MG63 (cell line): ENCODE measurements at regions not wholly inside any gene's neighbourhood (a gene's known extent, or its start where the extent isn't known, plus 50 kb on each side); places are given as distances from the start of the nearest gene placed in this dataset.

ENCODE experiments used
- DNase-seq: peaks from one replicate; pipeline ENCODE4 v3.0.0-alpha.2; 2020
- H3K27me3 ChIP-seq: fragments of 250-450 bp; sonication (Bioruptor Pico); 2 replicates; pipeline ENCODE4 v1.5.1; 2020; ENCODE audit warnings: mild to moderate bottlenecking, moderate library complexity
- H3K36me3 ChIP-seq: fragments of 250-450 bp; sonication (Bioruptor Pico); 2 replicates; pipeline ENCODE4 v1.5.1; 2020; ENCODE audit warnings: mild to moderate bottlenecking, moderate library complexity
- H3K4me3 ChIP-seq: fragments of 250-450 bp; sonication (Bioruptor Pico); 2 replicates; pipeline ENCODE4 v1.5.1; 2020; ENCODE audit warnings: mild to moderate bottlenecking, moderate library complexity
- H3K9me3 ChIP-seq: fragments of 250-450 bp; sonication (Bioruptor Pico); 2 replicates; pipeline ENCODE4 v1.5.1; 2020; ENCODE audit warnings: mild to moderate bottlenecking, moderate library complexity

DNA sequence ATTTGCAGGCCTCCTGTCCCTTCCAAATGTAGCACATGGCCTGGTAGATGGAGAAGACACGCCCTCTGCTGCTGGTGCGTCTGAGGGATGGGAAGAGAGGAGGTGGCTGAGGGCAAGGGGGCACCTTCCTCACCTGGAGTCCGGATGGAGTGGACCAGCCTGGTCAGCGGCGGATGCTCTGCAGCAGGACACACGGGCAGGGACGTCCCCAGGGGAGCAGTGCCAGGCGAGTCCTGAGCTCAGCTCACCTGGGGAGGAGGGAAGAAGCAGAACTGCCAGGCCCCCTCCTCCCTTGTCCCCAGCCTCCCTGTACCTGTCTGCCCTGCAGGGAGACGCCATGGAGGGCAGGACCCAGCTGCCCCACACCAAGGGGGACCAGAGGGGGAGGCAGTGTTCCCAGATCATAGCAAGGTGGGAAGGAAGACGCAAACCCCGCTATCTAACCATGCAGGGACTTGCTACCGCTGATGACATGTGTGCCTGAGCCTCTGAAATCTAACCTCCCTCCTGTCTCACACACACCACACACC lies 1495.9 kb downstream of the BRD1 start:
- H3K4me3 ChIP-seq, result no peak overlapping the region
- H3K27me3 ChIP-seq, result no peaks in the 10 kb centered on the region
- H3K36me3 ChIP-seq, result no peaks in the 10 kb centered on the region
- no peaks in the 10 kb centered on the region for H3K9me3 ChIP-seq
- no peak for DNase-seq

DNA sequence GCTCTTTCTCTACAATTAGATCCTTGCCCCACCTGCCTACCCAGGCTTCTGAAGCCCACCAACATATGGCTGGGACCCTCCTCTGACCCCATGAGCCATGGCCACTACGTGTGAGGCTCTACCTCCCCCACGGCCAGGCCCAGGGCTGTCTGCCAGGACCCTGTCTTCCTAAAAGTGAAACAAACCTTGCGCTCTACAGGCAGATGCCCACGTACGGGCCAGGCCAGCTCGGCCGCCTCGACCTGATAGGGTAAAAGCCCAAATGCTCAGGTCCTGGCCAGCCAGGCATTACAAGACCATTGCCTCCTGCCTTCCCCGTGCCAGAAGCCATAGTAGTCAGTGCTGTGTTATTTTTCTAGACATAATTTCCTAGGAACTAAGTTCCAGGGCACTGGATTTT lies 1496.4 kb downstream of the BRD1 start:
- no peak overlapping the region for H3K4me3 ChIP-seq
- no peaks in the 10 kb centered on the region for H3K36me3 ChIP-seq
- no peaks in the 10 kb centered on the region for H3K9me3 ChIP-seq
- H3K27me3 ChIP-seq, result no peaks in the 10 kb centered on the region
- no peak for DNase-seq

DNA sequence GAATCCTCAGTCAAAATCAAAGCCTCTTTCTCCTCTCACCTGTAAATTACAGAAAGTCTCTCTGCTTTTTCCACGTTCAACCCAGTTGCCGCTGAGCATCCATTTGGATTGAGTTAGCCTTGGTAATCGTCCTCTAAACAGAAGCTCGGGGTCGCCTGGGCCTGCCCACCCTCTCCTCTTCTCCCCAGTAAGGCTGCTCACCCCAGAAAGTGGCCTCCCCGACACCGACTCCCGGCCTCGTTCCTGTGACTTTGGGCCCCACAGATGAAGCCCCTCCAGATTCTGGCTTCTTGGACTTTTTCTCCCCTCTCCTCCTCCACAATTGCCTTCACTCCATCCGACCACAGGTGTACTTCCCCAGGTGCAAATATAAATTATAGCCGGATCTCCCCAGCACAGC lies 1500.0 kb downstream of the BRD1 start:
- H3K27me3 ChIP-seq, result no peaks in the 10 kb centered on the region
- H3K9me3 ChIP-seq, result no peaks in the 10 kb centered on the region
- DNase-seq, result no peak
- H3K4me3 ChIP-seq, result no peak overlapping the region
- H3K36me3 ChIP-seq, result no peaks in the 10 kb centered on the region

DNA sequence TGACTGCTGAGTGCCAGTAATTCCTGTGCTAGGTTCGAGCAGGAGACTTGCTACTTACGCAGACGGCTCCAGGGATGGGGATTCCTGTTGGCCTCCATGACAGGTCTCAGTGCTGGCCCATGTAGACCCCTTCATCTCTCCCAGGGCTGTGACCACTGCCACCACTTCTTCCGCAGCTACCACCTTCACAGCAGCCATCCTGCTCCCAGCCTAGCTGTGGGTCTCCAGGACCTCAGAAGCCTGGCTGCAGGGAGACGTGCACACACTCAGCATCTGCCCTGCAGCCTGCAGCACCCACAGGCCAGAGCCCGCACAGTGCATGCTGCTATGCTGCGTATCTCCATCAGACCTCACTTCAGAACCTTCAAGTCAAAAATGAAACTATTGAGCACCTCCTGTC lies 1503.9 kb downstream of the BRD1 start:
- no peak for DNase-seq
- H3K9me3 ChIP-seq, result no peaks in the 10 kb centered on the region
- no peaks in the 10 kb centered on the region for H3K36me3 ChIP-seq
- H3K4me3 ChIP-seq, result no peak overlapping the region
- no peaks in the 10 kb centered on the region for H3K27me3 ChIP-seq

DNA sequence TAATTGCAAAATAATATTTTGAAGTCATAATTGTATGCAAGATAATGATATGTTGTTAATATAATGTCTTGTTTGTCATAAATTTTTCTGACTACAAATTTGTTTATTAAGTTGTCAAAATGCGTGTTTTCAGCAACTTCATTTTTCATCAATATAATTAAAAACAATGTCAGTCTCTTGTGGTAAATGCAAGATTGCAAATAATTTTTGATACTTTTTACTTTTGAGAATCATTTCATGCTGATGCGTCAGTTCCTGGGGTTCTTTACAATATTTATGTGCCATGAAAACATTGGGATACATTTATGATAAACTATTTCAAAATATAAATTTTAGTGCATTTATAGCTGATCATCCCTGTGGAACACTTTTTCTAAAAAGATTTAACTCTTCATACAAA lies 1504.8 kb downstream of the BRD1 start:
- Histone ChIP-seq H3K9me3 (no peaks in the 10 kb centered on the region), H3K4me3 (no peak overlapping the region)

DNA sequence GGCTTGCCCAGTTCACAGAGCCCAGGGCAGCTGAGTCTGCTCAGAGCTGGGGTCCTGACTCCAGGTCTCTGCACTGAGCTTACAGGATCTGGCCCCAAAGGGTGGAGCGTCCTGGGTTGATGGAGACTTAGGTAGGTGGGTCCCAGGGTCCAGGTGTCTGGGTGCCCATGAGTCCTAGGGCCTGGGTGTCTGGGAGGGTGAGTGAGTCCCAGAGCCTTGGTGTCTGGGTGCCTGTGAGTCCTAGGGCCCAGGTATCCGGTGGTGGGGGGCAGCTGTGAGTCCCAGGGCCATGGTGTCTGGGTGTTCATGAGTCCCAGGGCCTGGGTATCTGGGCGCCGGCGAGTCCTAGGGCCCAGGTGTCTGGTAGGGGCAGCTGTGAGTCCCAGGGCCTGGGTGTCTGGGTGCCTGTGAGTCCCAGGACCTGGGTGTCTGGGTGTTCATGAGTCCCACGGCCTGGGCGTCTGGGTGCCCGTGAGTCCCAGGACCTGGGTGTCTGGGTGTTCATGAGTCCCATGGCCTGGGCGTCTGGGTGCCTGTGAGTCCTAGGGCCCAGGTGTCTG lies 1505.6 kb downstream of the BRD1 start:
- H3K27me3 ChIP-seq, result no peaks in the 10 kb centered on the region
- no peaks in the 10 kb centered on the region for H3K9me3 ChIP-seq
- H3K36me3 ChIP-seq, result no peaks in the 10 kb centered on the region
- H3K4me3 ChIP-seq, result no peak overlapping the region
- DNase-seq, result no peak

More for the DNA sequence above, 1504.8 kb downstream of the BRD1 start:
- DNase-seq, result no peak
- Histone ChIP-seq H3K36me3 (no peaks in the 10 kb centered on the region), H3K27me3 (no peaks in the 10 kb centered on the region)

DNA sequence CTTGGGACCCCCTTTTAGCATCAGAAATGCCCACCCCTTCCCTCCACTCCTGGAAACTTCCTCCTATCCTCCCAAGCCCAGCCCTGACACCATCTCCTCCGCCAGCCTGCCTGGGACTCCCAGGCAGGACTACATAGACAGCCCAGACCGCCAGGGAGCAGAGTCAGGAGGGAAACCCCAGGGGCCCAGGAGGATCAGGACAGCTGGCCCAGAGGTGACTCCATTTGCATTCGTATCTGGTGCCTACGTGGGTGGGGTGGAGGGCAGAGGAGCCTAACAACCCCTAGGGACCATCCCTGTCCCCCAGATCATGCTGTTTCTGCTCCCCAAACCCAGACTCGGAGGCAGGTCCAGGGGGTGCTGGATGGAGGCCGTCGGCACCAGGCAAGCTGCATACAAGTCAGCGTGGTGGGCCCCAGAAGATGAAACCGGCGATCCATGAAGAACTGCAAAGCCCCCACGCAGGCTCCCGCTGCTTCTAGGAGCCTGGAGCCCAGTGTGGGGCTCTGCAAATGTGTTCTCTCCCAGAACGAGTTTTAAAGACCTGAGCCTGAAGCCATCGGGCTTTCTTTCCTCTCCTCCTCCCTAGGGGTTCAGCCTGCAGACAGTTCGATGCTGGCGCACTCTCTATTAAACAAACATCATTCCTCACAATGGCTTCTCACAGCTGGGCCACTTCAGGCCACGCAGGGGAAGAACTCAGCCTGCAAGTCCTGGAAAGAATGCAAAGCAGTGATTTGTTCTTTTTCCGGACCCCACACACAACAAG lies 1506.8 kb downstream of the BRD1 start:
- no peaks in the 10 kb centered on the region for H3K36me3 ChIP-seq
- no peak overlapping the region for H3K4me3 ChIP-seq

DNA sequence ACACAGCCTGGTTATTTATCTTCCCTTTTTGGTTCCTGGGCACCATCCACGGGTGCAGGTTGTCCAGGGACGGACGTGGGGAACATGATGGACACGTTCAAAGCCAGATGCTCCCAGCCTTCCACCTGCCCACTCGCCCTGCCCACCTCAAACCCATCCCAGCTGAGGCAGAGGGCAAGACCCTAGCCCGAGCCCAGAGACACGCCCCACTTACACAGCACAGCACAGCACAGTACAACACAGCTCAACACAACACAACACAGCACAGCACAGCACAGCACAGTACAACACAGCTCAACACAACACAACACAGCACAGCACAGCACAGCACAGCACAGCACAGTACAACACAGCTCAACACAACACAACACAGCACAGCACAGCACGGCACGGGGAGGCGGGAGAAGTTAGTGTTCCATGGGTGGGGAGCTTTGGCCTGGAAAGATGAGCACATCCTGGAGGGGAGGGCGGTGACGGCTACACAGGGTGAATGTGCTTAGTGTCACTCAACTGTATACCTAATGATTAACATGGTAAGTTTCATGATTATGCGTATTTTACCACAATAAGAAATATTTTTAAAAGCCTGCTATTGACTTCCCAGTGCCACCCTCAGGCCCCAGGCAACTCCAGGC lies 1507.5 kb downstream of the BRD1 start:
- no peak for DNase-seq
- no peak overlapping the region for H3K4me3 ChIP-seq
- H3K9me3 ChIP-seq, result no peaks in the 10 kb centered on the region
- H3K27me3 ChIP-seq, result no peaks in the 10 kb centered on the region
- H3K36me3 ChIP-seq, result no peaks in the 10 kb centered on the region

More for the DNA sequence above, 1506.8 kb downstream of the BRD1 start:
- DNase-seq, result no peak
- Histone ChIP-seq H3K9me3 (no peaks in the 10 kb centered on the region), H3K27me3 (no peaks in the 10 kb centered on the region)

DNA sequence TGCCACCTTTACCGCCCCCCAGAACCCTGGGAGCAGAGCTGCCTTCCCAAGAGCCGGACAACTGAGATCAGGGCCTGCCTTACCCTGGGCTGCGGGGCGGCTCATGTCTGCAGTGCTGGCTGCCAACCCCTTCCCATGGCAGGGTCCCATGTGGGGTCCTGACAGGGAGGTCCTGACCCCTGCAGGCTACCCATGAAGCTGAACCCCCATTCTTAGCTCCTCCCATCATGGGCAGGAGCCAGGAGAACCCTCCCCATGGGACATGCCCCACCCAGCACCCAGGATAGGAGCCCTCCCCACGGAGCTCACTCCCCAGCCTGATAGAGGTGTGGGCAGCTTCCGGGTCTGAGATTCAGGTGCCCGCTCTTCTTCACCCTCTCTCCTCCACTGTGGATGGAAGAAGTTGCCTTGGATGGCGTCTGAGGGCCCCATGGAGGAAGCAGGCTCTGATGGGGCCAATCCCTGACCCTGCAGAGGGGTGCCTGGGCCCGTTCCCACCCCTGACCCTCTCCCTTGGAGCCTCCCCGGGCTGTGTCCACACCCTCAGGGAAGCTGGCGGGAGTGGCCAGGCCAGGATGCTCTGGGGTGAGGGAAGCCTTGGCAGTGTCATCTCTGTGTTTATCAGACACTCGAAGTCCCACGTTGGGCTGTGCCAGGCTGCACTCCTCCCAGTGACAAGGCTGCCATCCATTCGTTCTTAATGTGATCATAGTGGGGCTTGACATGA lies 1508.2 kb downstream of the BRD1 start:
- H3K36me3 ChIP-seq, result no peaks in the 10 kb centered on the region
- no peak overlapping the region for H3K4me3 ChIP-seq
- H3K9me3 ChIP-seq, result no peaks in the 10 kb centered on the region
- no peaks in the 10 kb centered on the region for H3K27me3 ChIP-seq
- no peak for DNase-seq

DNA sequence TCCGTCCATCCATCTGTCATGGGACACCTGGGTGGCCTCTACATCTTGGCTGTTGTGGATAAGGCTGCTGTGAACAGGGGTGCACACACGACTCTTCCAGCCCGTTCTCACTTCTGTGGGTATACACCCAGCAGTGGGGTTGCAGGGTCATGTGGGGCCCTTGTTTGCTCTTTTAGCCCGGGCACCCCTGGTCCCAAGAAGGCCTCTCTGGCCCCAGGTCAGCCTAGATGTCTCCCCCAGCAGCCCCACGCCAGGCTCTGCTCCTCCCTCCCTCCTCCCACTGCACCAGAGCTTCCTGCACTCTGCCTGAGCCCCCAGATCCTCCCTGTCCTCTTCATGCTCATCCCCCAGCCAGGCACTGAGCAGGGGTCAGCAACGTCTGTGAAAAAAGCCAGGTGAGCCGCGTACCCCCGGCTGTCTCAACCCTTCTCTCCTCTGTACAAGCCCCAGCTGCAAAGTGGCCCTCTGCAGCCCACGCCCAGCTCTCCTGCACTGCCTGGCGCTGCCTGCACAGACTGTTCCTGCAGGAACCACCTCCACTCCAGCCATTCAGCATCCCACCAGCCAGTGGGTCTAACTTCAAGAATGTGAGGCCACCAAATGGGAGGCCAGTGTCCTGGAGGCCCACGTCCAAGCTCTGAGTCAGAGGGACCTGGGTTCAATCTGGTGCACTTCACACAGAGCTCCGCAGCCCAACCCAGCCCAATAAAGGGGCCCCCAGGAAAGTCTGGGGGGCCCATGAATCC lies 1508.9 kb downstream of the BRD1 start:
- no peak for DNase-seq
- H3K27me3 ChIP-seq, result no peaks in the 10 kb centered on the region
- no peak overlapping the region for H3K4me3 ChIP-seq
- H3K36me3 ChIP-seq, result no peaks in the 10 kb centered on the region
- no peaks in the 10 kb centered on the region for H3K9me3 ChIP-seq

DNA sequence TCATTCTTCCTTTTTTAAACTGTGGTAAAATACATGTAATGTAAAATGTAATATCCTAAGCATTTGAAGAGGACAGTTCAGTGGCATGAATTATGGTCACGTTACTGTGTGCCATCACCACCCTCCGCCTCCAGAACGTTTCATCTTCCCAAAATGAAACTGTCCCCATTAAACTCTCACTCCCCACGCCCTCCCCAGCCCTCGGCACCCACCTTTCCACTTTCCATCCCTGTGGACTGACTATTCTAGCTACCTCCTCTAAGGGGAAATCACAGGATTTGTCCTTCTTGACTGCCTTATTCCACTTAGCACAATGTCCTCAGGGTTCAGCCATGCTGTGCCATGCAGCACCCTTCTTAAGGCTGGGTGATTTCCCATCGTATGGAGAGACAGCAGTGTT lies 1509.5 kb downstream of the BRD1 start:
- no peaks in the 10 kb centered on the region for H3K27me3 ChIP-seq
- H3K9me3 ChIP-seq, result no peaks in the 10 kb centered on the region
- no peak overlapping the region for H3K4me3 ChIP-seq
- no peak for DNase-seq
- H3K36me3 ChIP-seq, result no peaks in the 10 kb centered on the region

DNA sequence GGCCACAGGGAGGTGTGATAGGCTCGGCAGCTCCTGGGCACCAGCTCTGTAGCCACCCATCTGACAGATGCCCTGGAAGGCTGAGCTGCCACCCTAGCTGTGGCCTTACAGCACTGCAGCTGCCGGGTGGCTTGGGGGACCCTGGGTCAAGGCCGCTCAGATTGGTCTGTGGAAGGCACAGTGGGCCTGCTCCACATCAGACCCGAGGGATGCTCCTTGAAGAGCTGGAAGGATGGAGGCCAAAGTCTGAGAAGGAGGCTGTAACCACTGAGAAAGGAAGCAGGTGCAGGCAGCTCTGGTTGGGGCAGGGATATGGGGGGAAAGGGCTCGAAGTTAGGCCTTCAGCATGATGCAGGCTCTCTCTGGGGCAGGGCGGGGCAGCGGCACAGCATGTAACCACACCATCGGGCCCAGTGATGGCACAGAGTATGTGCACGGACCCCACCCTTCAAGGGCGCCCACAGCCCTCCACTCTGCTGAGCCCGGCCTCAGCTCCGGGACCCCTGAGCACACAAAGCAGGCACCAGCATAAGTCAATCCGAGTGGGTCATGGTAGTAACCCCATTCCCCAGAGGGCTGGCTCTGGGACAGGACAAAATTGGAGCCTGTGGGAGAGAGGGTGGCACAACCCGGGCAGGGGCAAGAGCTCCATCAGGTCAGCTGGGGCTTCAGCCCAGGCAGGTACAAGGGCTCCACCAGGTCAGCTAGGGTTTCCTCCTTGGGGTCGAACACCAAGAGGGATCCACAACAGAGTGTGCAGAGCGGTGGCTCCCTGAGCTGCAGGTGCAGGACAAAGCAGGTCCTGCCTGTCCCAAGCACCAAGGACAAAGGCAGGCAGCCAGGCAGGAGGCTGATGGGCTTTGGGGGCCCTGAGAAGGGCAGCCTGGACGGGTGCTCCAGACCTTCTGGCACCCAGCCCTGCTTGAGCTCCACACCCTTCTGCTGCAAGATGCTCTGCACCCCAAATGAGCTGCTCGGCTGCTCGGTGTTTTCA lies 1511.1 kb downstream of the BRD1 start:
- Histone ChIP-seq H3K9me3 (no peaks in the 10 kb centered on the region), H3K36me3 (no peaks in the 10 kb centered on the region), H3K27me3 (no peaks in the 10 kb centered on the region), H3K4me3 (no peak overlapping the region)
- no peak for DNase-seq

DNA sequence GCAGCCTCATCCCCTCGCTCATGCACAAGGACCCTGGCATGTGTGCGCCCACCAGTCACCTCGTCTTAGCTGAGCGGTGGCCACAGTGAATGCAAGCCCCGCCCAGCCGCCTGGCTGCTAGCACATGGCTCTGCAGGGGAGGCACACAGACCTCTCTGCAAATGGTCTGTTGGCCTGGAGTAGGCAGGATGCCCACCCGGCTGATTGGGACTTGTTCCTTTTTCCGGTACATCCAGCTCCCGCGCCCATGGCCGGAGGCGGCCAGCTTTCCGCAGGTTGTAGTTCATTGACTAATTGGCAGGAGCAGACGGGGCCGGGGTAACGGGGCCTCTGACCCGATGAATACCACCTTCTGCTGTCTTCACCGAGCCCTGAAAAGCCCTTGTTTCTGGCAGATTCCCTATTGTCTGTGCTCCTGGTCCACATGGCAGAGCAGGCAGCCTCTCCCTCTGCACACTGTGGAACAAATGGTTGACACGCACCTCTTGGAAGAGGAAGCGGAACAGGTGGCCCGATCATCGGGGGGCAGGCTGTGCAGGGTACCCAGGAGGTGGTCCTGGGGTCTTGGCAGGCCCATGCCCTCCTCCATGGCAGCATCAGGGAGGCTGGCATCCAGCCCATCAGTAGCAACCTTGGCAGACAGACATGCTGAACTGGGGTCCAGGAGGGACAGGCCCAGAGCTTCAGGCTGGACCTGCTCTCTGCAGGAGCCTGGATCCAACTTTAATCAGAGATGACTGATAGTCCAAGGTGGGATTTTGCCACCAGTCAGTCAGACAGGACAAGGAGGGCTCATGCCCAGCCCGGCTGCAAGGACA lies 1512.0 kb downstream of the BRD1 start:
- no peaks in the 10 kb centered on the region for H3K27me3 ChIP-seq
- DNase-seq, result no peak
- H3K9me3 ChIP-seq, result no peaks in the 10 kb centered on the region
- H3K4me3 ChIP-seq, result no peak overlapping the region
- H3K36me3 ChIP-seq, result no peaks in the 10 kb centered on the region

DNA sequence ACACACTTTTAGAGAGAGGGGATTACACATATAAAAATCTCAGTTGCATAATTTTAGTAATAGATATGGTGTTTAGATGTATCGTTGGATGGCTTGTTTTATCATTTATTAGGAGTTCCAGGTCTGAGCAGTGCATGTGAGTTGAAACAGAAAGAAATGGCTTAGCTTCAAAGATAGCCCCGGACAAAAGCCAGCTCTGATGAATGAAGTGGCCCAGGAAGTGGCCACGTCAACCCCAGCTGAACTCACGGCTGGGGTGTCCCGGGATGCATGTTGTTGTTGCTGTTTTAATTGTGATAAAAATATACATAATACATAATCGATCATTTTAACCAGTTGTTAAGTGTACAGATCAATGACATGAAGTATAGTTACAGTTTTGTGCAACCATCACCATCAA lies 1513.6 kb downstream of the BRD1 start:
- Histone ChIP-seq H3K27me3 (no peaks in the 10 kb centered on the region), H3K4me3 (no peak overlapping the region), H3K36me3 (no peaks in the 10 kb centered on the region), H3K9me3 (no peaks in the 10 kb centered on the region)
- DNase-seq, result no peak
